ENCODE measurements at regions not wholly inside any gene's neighbourhood (a gene's known extent, or its start where the extent isn't known, plus 50 kb on each side); places are given as distances from the start of the nearest gene placed in this dataset.

GRCh38 chr3:132117642-132118041, 82.8 kb upstream of the CPNE4 start:
- no peak for TF ChIP-seq CTCF (IDR thresholded peaks at IDR 0.05; ENCODE audit: low read depth, low read length, poor library complexity, severe bottlenecking)
- TF ChIP-seq EZH2phosphoT487 (IDR thresholded peaks at IDR 0.05; ENCODE audit: borderline replicate concordance, low read length): no peak

Measured in DOHH2 (cell line).